ENCODE measurements at regions not wholly inside any gene's neighbourhood (a gene's known extent, or its start where the extent isn't known, plus 50 kb on each side); places are given as distances from the start of the nearest gene placed in this dataset.

GRCh38 chr4:35963974-35964515 lies 280.3 kb downstream of the ARAP2 start:
- no peak for DNase-seq

- DNase-seq: no peak
These were observed 279.0 kb downstream of the ARAP2 start for GRCh38 chr4:35965300-35965699.

- DNase-seq: no peak
These were observed 277.7 kb downstream of the ARAP2 start for GRCh38 chr4:35966566-35966965.

GRCh38 chr4:35970366-35970960 lies 273.9 kb downstream of the ARAP2 start:
- no peak for DNase-seq

- no peak for DNase-seq
These were observed 271.5 kb downstream of the ARAP2 start for GRCh38 chr4:35972814-35973213.

GRCh38 chr4:35975617-35976355 lies 268.5 kb downstream of the ARAP2 start:
- DNase-seq: no peak

- no peak for DNase-seq
These were observed 265.8 kb downstream of the ARAP2 start for GRCh38 chr4:35978551-35978950.

- no peak for DNase-seq
These were observed 262.0 kb downstream of the ARAP2 start for GRCh38 chr4:35982318-35982717.

- DNase-seq: no peak
These were observed 257.8 kb downstream of the ARAP2 start for GRCh38 chr4:35986537-35986936.

- DNase-seq: no peak
These were observed 250.7 kb downstream of the ARAP2 start for GRCh38 chr4:35993606-35994005.

- DNase-seq: no peak
These were observed 243.3 kb downstream of the ARAP2 start for GRCh38 chr4:36000941-36001557.

- DNase-seq: no peak
These were observed 241.3 kb downstream of the ARAP2 start for GRCh38 chr4:36003051-36003450.

GRCh38 chr4:36004204-36004851 lies 240.0 kb downstream of the ARAP2 start:
- no peak for DNase-seq

- DNase-seq: no peak
These were observed 238.1 kb downstream of the ARAP2 start for GRCh38 chr4:36006226-36006625.

GRCh38 chr4:36010397-36010929 lies 233.9 kb downstream of the ARAP2 start:
- no peak for DNase-seq

- DNase-seq: no peak
These were observed 232.9 kb downstream of the ARAP2 start for GRCh38 chr4:36011381-36011780.

GRCh38 chr4:36012503-36012902 lies 231.8 kb downstream of the ARAP2 start:
- no peak for DNase-seq

- no peak for DNase-seq
These were observed 231.1 kb downstream of the ARAP2 start for GRCh38 chr4:36013206-36013605.
